ENCODE measurements at regions not wholly inside any gene's neighbourhood (a gene's known extent, or its start where the extent isn't known, plus 50 kb on each side); places are given as distances from the start of the nearest gene placed in this dataset.

GRCh38 chr7:12074889-12075288 is 136.2 kb upstream of the TMEM106B start:
- DNase-seq (ENCODE audit: low spot score) = no peak

GRCh38 chr7:12080006-12080405 is 131.1 kb upstream of the TMEM106B start:
- no peak for DNase-seq (ENCODE audit: low spot score)

- DNase-seq (ENCODE audit: low spot score) = no peak
Measured at GRCh38 chr7:12085516-12085915, 125.6 kb upstream of the TMEM106B start.

GRCh38 chr7:12089951-12090756 is 120.9 kb upstream of the TMEM106B start:
- no peak for DNase-seq (ENCODE audit: low spot score)

GRCh38 chr7:12090757-12091221 is 120.3 kb upstream of the TMEM106B start:
- no peak for DNase-seq (ENCODE audit: low spot score)

GRCh38 chr7:12091231-12091630 is 119.9 kb upstream of the TMEM106B start:
- no peak for DNase-seq (ENCODE audit: low spot score)

- no peak for DNase-seq (ENCODE audit: low spot score)
Measured at GRCh38 chr7:12092499-12093130, 118.5 kb upstream of the TMEM106B start.

GRCh38 chr7:12093365-12093764 is 117.7 kb upstream of the TMEM106B start:
- no peak for DNase-seq (ENCODE audit: low spot score)

- DNase-seq (ENCODE audit: low spot score) = no peak
Measured at GRCh38 chr7:12094365-12094921, 116.7 kb upstream of the TMEM106B start.

- DNase-seq (ENCODE audit: low spot score) = no peak
Measured at GRCh38 chr7:12102126-12102525, 109.0 kb upstream of the TMEM106B start.

GRCh38 chr7:12102527-12102926 is 108.6 kb upstream of the TMEM106B start:
- DNase-seq (ENCODE audit: low spot score) = no peak

- no peak for DNase-seq (ENCODE audit: low spot score)
Measured at GRCh38 chr7:12103948-12104347, 107.1 kb upstream of the TMEM106B start.

- no peak for DNase-seq (ENCODE audit: low spot score)
Measured at GRCh38 chr7:12107381-12107780, 103.7 kb upstream of the TMEM106B start.

GRCh38 chr7:12107841-12108254 is 103.2 kb upstream of the TMEM106B start:
- peak; percentile 44 for DNase-seq (ENCODE audit: low spot score)

- DNase-seq (ENCODE audit: low spot score) = peak; percentile 31
Measured at GRCh38 chr7:12110425-12110824, 100.7 kb upstream of the TMEM106B start.

- DNase-seq (ENCODE audit: low spot score) = peak; percentile 49
Measured at GRCh38 chr7:12111422-12112405, 99.4 kb upstream of the TMEM106B start.

- no peak for DNase-seq (ENCODE audit: low spot score)
Measured at GRCh38 chr7:12117170-12117569, 93.9 kb upstream of the TMEM106B start.

GRCh38 chr7:12119620-12120303 is 91.3 kb upstream of the TMEM106B start:
- no peak for DNase-seq (ENCODE audit: low spot score)

- no peak for DNase-seq (ENCODE audit: low spot score)
Measured at GRCh38 chr7:12120632-12121031, 90.5 kb upstream of the TMEM106B start.

GRCh38 chr7:12123172-12123571 is 87.9 kb upstream of the TMEM106B start:
- no peak for DNase-seq (ENCODE audit: low spot score)

GRCh38 chr7:12124028-12124427 is 87.1 kb upstream of the TMEM106B start:
- DNase-seq (ENCODE audit: low spot score) = no peak
